RCC 7860 (cell line): ENCODE measurements at regions not wholly inside any gene's neighbourhood (a gene's known extent, or its start where the extent isn't known, plus 50 kb on each side); places are given as distances from the start of the nearest gene placed in this dataset.

Experiments
- DNase-seq: peaks from one replicate; pipeline ENCODE4 v3.0.0-alpha.2; 2015; ENCODE audit warnings: low spot score
- FAIRE-seq: peaks from 2 replicates; lab custom pipeline; 2012; peaks lifted over from hg19 to GRCh38; lab: Jason Lieb, UNC

- DNase-seq (peak; percentile 92), FAIRE-seq (peak; percentile 92)
Measured at GRCh38 chr12:114936148-114937079, 252.4 kb upstream of the TBX3 start.

- FAIRE-seq = no peak
Measured at GRCh38 chr12:114935658-114936057, 251.7 kb upstream of the TBX3 start.

GRCh38 chr12:114933428-114934160 is 249.6 kb upstream of the TBX3 start:
- FAIRE-seq (peak; percentile 98), DNase-seq (peak; percentile 98)

More at GRCh38 chr12:114935658-114936057, 251.7 kb upstream of the TBX3 start:
- no peak for DNase-seq

GRCh38 chr12:114932806-114933205 is 248.8 kb upstream of the TBX3 start:
- DNase-seq (no peak), FAIRE-seq (no peak)

GRCh38 chr12:114931025-114931424 is 247.1 kb upstream of the TBX3 start:
- DNase-seq (no peak), FAIRE-seq (no peak)

GRCh38 chr12:114926341-114926740 is 242.4 kb upstream of the TBX3 start:
- FAIRE-seq (no peak), DNase-seq (no peak)

- no peak for DNase-seq
- FAIRE-seq = no peak
Measured at GRCh38 chr12:114924946-114925475, 241.0 kb upstream of the TBX3 start.

- FAIRE-seq (no peak), DNase-seq (peak; percentile 6)
Measured at GRCh38 chr12:114921781-114922180, 237.8 kb upstream of the TBX3 start.

GRCh38 chr12:114920771-114921554 is 237.0 kb upstream of the TBX3 start:
- FAIRE-seq (no peak), DNase-seq (no peak)

GRCh38 chr12:114919479-114919878 is 235.5 kb upstream of the TBX3 start:
- no peak for DNase-seq
- FAIRE-seq = no peak

GRCh38 chr12:114918535-114919233 is 234.7 kb upstream of the TBX3 start:
- peak; percentile 89 for DNase-seq

GRCh38 chr12:114917953-114918352 is 234.0 kb upstream of the TBX3 start:
- DNase-seq (no peak), FAIRE-seq (no peak)

More at GRCh38 chr12:114918535-114919233, 234.7 kb upstream of the TBX3 start:
- peak; percentile 89 for FAIRE-seq

- no peak for FAIRE-seq
- DNase-seq = no peak
Measured at GRCh38 chr12:114917307-114917706, 233.3 kb upstream of the TBX3 start.

- no peak for FAIRE-seq
- DNase-seq = peak; percentile 5
Measured at GRCh38 chr12:114916541-114916940, 232.6 kb upstream of the TBX3 start.

- DNase-seq (peak; percentile 59), FAIRE-seq (no peak)
Measured at GRCh38 chr12:114916124-114916523, 232.1 kb upstream of the TBX3 start.

GRCh38 chr12:114913871-114914801 is 230.2 kb upstream of the TBX3 start:
- DNase-seq = peak; percentile 43
- FAIRE-seq = peak; percentile 67

- FAIRE-seq (no peak), DNase-seq (no peak)
Measured at GRCh38 chr12:114912811-114913210, 228.8 kb upstream of the TBX3 start.

GRCh38 chr12:114911196-114911595 is 227.2 kb upstream of the TBX3 start:
- no peak for FAIRE-seq

More at GRCh38 chr12:114911196-114911595, 227.2 kb upstream of the TBX3 start:
- no peak for DNase-seq
